Myocyte (in vitro differentiated cells): ENCODE measurements at regions not wholly inside any gene's neighbourhood (a gene's known extent, or its start where the extent isn't known, plus 50 kb on each side); places are given as distances from the start of the nearest gene placed in this dataset.
A peak's percentile ranks its signal among the peaks of the same experiment; 100 is the strongest.
"Not testable (repeated sequence)": the region's sequence is repeated elsewhere in the genome, so short reads cannot be mapped to it uniquely, and the experiment has no call there.

Experiments
- DNase-seq: peaks from one replicate; pipeline ENCODE4 v3.0.0-alpha.2; 2012; ENCODE audit warnings: low read depth

GRCh38 chr3:174336784-174337183 is 522.4 kb upstream of the NAALADL2 start:
- no peak for DNase-seq

- DNase-seq, result no peak
Observed at GRCh38 chr3:174337227-174337626, 521.9 kb upstream of the NAALADL2 start.

GRCh38 chr3:174340624-174341587 is 518.2 kb upstream of the NAALADL2 start:
- peak; percentile 17 for DNase-seq

GRCh38 chr3:174342171-174342570 is 517.0 kb upstream of the NAALADL2 start:
- peak; percentile 98 for DNase-seq

GRCh38 chr3:174342941-174343501 is 516.1 kb upstream of the NAALADL2 start:
- DNase-seq, result peak; percentile 80

- DNase-seq, result no peak
Observed at GRCh38 chr3:174346141-174346540, 513.0 kb upstream of the NAALADL2 start.

- no peak for DNase-seq
Observed at GRCh38 chr3:174346571-174346970, 512.6 kb upstream of the NAALADL2 start.

- no peak for DNase-seq
Observed at GRCh38 chr3:174347474-174348138, 511.5 kb upstream of the NAALADL2 start.

- DNase-seq, result no peak
Observed at GRCh38 chr3:174352227-174352626, 506.9 kb upstream of the NAALADL2 start.

- DNase-seq, result peak; percentile 40
Observed at GRCh38 chr3:174355505-174355904, 503.6 kb upstream of the NAALADL2 start.

GRCh38 chr3:174356596-174356995 is 502.5 kb upstream of the NAALADL2 start:
- no peak for DNase-seq

GRCh38 chr3:174358252-174358651 is 500.9 kb upstream of the NAALADL2 start:
- DNase-seq, result no peak

- peak; percentile 19 for DNase-seq
Observed at GRCh38 chr3:174362556-174362955, 496.6 kb upstream of the NAALADL2 start.

GRCh38 chr3:174363256-174363655 is 495.9 kb upstream of the NAALADL2 start:
- DNase-seq, result peak; percentile 14

GRCh38 chr3:174365796-174366195 is 493.3 kb upstream of the NAALADL2 start:
- DNase-seq, result no peak

- DNase-seq, result not testable (repeated sequence)
Observed at GRCh38 chr3:174366904-174367303, 492.2 kb upstream of the NAALADL2 start.

GRCh38 chr3:174376346-174376745 is 482.8 kb upstream of the NAALADL2 start:
- DNase-seq, result no peak

GRCh38 chr3:174377096-174377495 is 482.0 kb upstream of the NAALADL2 start:
- DNase-seq, result no peak

- no peak for DNase-seq
Observed at GRCh38 chr3:174377684-174378083, 481.4 kb upstream of the NAALADL2 start.

GRCh38 chr3:174382878-174383277 is 476.3 kb upstream of the NAALADL2 start:
- no peak for DNase-seq

GRCh38 chr3:174387736-174388135 is 471.4 kb upstream of the NAALADL2 start:
- no peak for DNase-seq

- DNase-seq, result peak; percentile 33
Observed at GRCh38 chr3:174397848-174398247, 461.3 kb upstream of the NAALADL2 start.
